ENCODE measurements at regions not wholly inside any gene's neighbourhood (a gene's known extent, or its start where the extent isn't known, plus 50 kb on each side); places are given as distances from the start of the nearest gene placed in this dataset.

- H3K4me1 ChIP-seq, result no peaks in the 10 kb centered on the region
- H3K4me3 ChIP-seq (ENCODE audit: low read depth, low read length), result no peak overlapping the region
- no peaks in the 10 kb centered on the region for H3K9me3 ChIP-seq
- peaks cover 19% of the 10 kb centered on the region for H3K27me3 ChIP-seq
- TF ChIP-seq, protein P1, sequence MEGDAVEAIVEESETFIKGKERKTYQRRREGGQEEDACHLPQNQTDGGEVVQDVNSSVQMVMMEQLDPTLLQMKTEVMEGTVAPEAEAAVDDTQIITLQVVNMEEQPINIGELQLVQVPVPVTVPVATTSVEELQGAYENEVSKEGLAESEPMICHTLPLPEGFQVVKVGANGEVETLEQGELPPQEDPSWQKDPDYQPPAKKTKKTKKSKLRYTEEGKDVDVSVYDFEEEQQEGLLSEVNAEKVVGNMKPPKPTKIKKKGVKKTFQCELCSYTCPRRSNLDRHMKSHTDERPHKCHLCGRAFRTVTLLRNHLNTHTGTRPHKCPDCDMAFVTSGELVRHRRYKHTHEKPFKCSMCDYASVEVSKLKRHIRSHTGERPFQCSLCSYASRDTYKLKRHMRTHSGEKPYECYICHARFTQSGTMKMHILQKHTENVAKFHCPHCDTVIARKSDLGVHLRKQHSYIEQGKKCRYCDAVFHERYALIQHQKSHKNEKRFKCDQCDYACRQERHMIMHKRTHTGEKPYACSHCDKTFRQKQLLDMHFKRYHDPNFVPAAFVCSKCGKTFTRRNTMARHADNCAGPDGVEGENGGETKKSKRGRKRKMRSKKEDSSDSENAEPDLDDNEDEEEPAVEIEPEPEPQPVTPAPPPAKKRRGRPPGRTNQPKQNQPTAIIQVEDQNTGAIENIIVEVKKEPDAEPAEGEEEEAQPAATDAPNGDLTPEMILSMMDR (IDR thresholded peaks at IDR 0.05; ENCODE audit: low read depth, low read length), result no peak
- no peak for DNase-seq
- no peaks in the 10 kb centered on the region for H3K36me3 ChIP-seq
Observed at GRCh38 chr6:100105138-100105537, 111.1 kb upstream of the MCHR2 start.

GRCh38 chr6:100103931-100104330 lies 109.9 kb upstream of the MCHR2 start:
- DNase-seq, result no peak
- TF ChIP-seq, protein P1 (IDR thresholded peaks at IDR 0.05; ENCODE audit: low read depth, low read length), result no peak
- Histone ChIP-seq H3K36me3 (no peaks in the 10 kb centered on the region), H3K4me3 (ENCODE audit: low read depth, low read length) (no peak overlapping the region), H3K9me3 (no peaks in the 10 kb centered on the region), H3K4me1 (no peaks in the 10 kb centered on the region), H3K27me3 (peaks cover 19% of the 10 kb centered on the region)

DNA sequence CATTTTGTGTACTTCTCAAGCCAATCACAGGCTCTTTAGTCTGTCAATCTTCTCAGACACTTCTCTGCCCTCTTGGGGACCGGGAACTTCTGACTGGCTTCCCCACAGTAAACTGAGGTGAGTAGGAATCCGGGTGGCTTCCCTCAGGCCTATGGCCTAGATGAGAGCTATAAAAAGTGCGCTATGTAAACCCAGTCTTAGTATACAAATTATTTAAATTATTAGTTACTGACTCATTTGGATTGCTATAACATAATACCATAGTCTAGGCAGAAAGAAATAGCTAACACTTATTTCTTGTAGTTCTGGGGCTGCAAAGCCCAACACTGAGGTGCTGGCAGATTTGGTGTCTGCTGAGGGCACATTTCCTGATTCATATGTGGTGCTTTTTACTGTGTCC lies 109.2 kb upstream of the MCHR2 start:
- Histone ChIP-seq H3K4me3 (ENCODE audit: low read depth, low read length) (no peak overlapping the region), H3K9me3 (no peaks in the 10 kb centered on the region), H3K27me3 (peaks cover 19% of the 10 kb centered on the region), H3K36me3 (no peaks in the 10 kb centered on the region), H3K4me1 (no peaks in the 10 kb centered on the region)
- DNase-seq, result no peak
- TF ChIP-seq, protein P1 (IDR thresholded peaks at IDR 0.05; ENCODE audit: low read depth, low read length), result no peak

GRCh38 chr6:100101644-100102043 lies 107.6 kb upstream of the MCHR2 start:
- H3K36me3 ChIP-seq, result no peaks in the 10 kb centered on the region
- no peak for DNase-seq
- H3K27me3 ChIP-seq, result peaks cover 19% of the 10 kb centered on the region
- TF ChIP-seq, protein P1 (IDR thresholded peaks at IDR 0.05; ENCODE audit: low read depth, low read length), result no peak
- no peak overlapping the region for H3K4me3 ChIP-seq (ENCODE audit: low read depth, low read length)
- no peaks in the 10 kb centered on the region for H3K9me3 ChIP-seq
- no peaks in the 10 kb centered on the region for H3K4me1 ChIP-seq

DNA sequence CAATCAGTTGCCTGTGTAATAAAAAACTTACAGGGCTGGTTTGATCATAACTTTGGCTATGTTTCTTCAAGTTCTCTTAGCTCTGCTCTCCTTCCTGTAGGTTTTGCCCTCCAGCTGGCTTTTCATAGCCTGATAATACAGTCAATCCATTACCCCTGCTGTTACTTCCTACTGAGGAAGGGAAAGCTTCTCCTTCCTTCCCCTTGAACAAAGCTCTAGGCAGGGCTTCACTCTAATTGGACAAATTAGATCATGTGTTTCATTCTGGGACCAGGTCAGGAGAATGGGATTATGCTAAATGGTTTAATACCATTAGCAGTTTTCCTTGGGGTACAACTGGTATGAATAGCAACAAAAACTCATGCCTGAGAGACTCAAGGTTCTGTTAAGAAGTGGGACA lies 106.8 kb upstream of the MCHR2 start:
- TF ChIP-seq, protein P1 (IDR thresholded peaks at IDR 0.05; ENCODE audit: low read depth, low read length), result no peak
- no peak for DNase-seq
- Histone ChIP-seq H3K9me3 (no peaks in the 10 kb centered on the region), H3K4me3 (ENCODE audit: low read depth, low read length) (no peak overlapping the region), H3K36me3 (no peaks in the 10 kb centered on the region), H3K27me3 (peaks cover 17% of the 10 kb centered on the region), H3K4me1 (no peaks in the 10 kb centered on the region)

GRCh38 chr6:100099189-100100074 lies 105.4 kb upstream of the MCHR2 start:
- TF ChIP-seq, protein P1 (IDR thresholded peaks at IDR 0.05; ENCODE audit: low read depth, low read length), result peak; percentile 38; the same call in 1 of the 2 replicates
- peaks cover 12% of the 10 kb centered on the region; the same call in 1 of the 2 replicates for H3K27me3 ChIP-seq
- no peak for DNase-seq

More at GRCh38 chr6:100099189-100100074, 105.4 kb upstream of the MCHR2 start:
- Histone ChIP-seq H3K36me3 (no peaks in the 10 kb centered on the region), H3K4me1 (no peaks in the 10 kb centered on the region), H3K4me3 (ENCODE audit: low read depth, low read length) (no peak overlapping the region), H3K9me3 (no peaks in the 10 kb centered on the region)

Measured in BE2C (cell line).